ENCODE measurements at regions not wholly inside any gene's neighbourhood (a gene's known extent, or its start where the extent isn't known, plus 50 kb on each side); places are given as distances from the start of the nearest gene placed in this dataset.

DNA sequence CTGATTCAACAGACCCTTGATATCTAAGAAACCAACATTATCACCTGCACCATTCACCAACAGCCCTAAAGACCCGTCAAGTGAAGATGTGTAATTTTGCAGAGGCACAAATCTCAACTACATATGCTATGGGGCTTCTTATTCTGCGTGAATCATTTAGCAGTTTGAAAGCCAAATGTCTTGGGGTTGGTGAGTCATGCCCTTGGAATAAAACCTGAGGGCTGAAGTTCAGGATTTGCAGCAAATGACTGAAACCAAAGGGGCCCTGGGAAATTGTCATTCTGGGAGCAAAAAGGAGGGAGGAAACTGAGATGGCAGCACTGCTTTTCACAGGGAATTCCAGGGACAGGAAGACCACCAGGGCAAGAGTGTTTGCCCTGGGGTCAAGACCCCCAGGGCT, 79.2 kb upstream of the TNR start:
- DNase-seq: no peak

DNA sequence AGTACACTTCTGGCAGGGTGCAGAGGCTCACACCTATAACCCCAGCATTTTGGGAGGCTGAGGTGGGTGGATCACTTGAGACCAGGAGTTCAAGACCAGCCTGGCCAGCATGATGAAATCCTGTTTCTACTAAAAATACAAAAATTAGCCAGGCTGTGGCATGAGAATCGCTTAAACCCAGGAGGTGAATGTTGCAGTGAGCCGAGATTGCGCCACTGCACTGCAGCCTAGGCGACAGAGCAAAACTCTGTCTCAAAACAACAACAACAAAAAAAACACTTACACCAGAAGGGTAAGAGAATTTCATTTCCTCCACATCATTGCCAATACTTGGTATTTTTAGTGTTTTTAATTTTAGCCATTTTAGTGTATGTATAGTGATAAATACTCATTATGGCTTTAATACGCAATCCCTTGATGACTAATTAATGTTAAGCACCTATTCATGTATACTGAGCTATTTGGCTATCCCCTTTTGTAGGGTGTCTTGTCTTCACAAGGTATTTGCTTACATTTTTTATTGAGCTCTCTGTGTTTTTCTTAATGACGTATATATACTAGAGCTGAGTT, 77.1 kb upstream of the TNR start:
- no peak for DNase-seq

DNA sequence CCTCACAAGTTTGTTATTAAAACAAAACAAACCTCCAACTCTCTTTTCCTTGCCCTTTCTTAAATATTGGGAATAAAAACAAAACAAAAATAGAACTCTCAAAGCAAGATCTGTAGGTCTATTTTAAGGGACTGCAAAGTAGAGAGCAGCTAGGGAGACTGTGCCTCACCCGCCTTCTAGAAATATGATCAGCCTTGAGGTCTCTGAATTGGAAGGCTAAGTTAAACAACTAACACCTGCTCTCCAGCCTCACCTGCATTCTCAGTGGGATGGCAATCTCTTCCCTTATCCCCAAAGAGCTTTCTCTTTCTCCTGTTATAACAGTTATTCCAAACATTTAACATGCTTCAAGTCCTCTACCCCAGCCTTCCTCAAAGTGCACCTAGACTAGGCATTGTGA, 75.5 kb upstream of the TNR start:
- no peak for DNase-seq

DNA sequence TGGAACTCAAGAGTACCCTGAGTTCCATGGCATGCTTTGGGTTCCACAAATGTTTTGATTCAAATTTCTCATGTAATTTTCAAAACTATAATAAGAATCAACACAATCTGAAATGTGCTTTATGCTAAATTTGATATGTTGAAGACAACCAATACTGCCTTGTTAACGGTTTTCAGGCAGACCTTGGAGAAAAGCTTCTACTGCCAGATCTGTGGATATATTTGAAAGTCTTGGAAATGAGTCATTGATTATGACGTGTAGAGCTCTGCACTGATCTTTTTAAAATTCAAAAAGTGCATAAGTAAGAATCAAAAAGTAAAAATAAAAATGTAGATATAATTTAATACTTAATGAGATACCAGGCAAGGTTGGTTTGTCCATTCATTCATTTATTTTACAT, 74.0 kb upstream of the TNR start:
- DNase-seq: no peak

DNA sequence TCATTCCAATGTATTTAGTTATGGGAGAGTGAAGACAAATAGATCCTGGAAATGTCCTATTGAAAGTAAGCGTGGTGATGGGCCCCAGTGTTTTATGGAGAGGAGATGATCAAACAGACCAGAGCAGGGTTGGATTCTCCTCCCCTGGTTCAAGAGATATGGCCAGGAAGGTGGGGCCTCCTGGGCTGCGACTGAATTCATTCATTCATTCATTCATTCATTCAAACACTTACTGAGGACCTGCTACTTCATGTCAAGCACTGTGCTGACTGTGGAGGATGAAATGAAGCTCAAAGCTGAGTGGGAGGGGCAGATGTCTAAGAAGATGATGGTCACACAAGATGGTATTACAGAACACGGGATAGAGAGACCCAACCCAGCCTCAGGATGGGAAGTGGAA, 71.5 kb upstream of the TNR start:
- no peak for DNase-seq

DNA sequence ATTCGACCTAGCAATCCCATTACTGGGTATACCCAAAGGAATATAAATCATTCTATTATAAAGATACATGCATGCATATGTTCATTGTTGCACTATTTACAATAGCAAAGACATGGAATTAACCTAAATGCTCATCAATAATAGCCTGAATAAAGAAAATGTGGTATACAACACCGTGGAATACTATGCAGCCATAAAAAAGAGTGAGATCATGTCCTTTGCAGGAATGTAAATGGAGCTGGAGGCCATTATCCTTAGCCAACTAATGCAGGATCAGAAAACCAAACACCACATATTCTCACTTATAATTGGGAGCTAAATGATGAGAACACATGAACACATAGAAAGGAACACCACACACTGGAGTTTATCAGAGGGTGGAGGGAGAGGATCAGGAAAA, 69.5 kb upstream of the TNR start:
- DNase-seq: no peak

DNA sequence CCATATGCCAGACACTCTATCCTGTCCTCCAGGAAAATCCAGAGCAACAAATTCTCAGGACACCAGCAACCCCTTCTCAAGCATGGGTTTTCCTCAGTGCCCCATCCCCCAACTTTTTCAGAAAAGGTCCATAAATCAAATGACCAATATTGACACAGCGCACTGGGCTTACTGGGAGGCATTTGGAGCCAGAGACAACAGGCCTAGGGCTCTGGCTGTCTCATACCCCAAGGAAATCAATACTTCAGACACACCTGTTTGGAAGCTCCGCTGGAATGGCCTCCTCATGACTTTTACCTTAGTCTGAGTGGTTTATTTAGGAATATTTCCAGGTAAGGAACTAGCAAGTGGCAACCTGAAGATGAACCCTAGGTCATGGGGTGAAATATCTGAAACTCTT, 66.9 kb upstream of the TNR start:
- DNase-seq: no peak

DNA sequence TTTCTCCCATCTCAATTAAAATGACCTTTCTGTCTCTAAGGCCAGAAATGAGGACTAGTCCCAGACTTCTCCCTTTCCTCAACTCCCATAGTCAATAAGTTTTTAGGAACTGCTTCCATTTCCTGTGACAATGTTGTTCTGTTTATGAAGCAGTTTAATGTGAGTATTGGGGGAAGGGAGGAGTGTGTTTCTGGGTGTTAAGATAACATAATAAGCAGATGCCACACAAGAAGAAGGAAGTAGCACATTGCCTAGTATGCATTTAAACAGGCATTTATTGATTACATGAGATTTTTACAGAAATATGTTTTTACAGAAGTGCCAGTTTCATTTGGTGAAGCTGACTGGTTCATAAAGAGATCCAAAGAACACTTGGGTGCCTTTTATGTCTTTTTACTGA, 65.6 kb upstream of the TNR start:
- no peak for DNase-seq

DNA sequence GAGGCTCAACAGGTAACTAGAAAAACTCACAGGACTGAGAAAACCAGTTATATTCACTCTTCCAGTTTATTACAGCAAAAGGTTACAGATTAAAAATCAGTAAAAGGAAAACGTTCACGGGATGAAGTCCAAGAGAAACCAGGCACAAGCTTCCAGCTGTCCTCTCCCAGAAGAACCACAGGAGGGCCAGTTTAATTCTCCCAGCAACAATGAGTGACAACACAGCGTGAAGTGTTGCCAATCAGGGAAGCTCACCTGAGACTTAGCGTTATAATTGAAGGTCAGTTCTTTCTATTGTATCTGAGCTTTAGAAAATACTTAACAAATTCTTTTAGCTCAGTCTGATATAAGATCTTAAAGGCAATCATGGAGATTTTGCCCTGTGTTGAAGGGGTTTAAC, 65.2 kb upstream of the TNR start:
- DNase-seq: no peak

DNA sequence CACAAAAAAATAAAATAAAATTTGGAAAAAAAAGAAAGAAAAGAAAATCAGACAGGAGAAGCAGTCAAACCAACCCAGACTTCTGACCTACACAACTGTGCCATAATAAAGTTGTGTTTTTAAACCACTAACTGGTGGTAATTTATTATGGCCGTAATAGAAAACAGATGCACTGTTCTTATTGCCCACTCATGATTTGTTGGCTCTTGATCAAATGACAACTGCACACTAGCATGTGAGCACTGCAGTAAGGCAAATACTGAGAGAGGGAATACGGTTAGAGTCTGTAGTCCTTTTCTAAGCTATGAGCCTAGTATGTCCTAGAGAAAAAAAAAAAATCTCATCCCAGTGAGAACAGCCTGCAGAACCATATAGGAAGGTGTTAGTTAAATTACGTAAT, 61.2 kb upstream of the TNR start:
- DNase-seq: no peak

DNA sequence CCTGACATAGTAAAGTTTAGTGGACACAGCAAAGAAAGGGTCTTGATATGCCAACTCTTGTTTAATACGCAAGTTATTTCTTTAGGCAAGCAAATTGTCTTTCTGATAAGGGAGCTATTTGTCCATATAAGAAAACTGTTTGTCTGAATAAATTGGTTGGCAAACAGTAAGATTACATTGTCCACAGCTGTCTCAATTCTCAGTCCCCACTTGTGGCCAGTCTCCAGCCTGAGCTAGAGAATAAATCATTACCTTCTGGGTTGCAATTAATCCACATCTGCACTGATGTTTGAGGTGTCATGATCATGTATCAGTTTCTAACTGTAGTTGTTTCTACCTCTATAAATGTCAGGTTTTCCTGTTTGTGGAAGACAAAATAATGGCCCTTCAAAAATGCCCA, 60.0 kb upstream of the TNR start:
- DNase-seq: no peak

DNA sequence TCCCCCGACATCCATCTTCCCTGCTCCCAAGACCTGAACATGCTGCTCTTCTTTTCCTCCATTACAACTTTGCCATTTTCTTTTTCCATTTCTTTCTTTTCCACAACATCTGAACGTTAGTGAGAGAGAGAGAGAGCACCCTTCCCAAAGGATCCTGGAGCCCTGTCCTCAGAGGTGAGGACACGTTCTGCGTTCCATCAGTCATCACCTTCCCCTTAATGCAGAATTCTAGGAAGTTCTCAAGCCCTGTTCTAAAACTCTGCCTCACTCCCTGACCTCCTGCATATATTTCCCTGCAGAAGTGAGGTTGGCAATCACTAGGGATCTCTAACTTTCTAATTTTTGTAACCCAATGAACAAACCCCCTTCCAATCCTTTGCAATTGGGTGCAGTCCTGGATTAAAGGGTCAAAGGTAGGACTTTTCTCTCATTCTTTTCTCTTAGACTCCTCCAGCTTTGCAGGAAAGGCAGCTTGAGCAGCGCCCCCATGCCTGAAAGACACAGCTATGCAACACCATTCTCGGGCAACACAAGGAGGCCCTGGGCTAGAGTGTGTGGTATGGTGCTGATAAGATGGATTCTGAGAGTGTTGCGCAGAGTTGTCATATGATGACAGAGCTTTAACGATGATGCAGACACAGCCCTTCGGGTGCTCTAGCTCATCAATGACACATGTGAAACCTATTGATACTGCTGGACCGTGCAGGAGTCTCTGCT, 59.2 kb upstream of the TNR start:
- DNase-seq: no peak

DNA sequence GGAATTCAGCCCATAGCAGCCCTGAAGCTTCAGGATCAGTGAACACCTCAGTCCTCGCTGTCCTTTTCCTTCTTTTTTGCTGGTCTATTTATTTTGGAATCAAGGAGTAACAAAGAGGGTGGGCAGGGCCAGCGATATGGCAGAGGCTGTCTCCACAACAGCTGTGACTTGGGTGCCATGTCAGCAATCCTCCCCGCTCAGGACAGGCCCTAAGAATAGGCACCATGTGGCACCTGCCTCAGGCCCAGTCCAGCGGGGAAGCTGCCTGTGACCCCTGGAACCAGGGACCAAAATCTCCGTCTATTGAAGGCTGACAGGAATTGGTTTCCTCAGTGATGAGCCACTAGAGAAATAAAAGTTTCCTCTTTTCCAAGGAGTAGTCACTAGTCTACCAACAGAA, 58.6 kb upstream of the TNR start:
- DNase-seq: no peak

DNA sequence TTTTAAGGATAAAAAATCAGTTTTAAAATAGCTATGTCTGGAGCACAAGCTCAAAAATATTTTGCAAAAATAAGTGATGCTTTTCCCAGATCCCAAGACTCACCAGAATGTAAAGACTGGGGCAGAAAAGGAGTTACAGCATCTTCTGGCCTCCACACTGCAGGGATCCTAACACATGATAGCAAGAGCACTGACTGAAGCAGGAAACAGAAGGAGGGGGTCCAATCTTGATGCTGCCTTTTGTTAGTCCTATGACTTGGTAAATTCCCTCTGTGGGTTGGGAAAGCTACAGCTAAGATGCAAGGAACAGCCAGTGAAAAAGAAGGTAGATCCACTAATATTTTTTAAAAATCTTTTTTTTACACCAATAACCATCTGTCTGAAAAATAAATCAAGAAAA, 54.2 kb upstream of the TNR start:
- DNase-seq: no peak

DNA sequence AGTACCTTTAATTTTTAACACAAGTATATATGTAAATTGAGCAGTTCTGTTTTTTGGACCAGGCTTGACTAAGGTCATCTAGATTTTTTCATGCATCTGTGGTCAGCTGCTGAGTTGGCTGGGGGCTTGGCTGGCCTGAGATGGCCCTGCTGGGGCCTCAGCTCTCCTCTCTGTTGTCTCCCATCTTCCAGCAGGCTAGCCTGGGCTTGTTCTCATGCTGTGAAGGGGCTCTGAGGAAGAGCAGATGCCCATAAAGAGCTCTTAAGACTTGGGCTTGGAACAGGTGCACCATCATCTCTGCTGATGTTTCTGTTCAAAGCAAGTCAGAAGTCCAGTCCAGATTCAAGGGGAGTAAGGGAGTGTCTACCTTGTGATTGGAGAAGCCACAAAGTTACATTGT, 51.2 kb upstream of the TNR start:
- no peak for DNase-seq

DNA sequence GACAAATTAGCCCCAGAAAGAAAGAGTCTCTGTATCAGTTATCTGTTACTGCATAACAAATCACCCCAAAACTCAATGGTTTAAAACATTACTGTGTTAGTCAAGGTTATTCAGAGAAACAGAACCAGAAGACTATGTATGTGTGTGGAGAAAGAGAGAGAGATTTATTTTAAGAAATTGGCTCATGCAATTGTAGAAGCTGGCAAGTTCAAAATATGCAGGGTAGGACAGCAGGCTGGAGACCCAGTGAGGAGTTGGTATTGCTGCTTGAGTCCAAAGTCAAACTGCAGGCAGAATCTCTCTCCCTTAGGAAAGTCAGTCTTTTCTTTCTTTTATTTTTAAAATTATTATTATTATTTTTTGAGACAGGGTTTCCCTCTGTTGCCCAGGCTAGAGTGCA, 50.2 kb upstream of the TNR start:
- no peak for DNase-seq
